ENCODE measurements at regions not wholly inside any gene's neighbourhood (a gene's known extent, or its start where the extent isn't known, plus 50 kb on each side); places are given as distances from the start of the nearest gene placed in this dataset.

GRCh38 chr1:90562892-90563291 lies 154.2 kb downstream of the BARHL2 start:
- TF ChIP-seq CTCF (IDR thresholded peaks at IDR 0.05; ENCODE audit: extremely low read depth in 1 of 2, insufficient read depth in 1 of 2, low read depth in 1 of 2, low read length in 2 of 2), result no peak
- TF ChIP-seq EZH2 (IDR thresholded peaks at IDR 0.05; ENCODE audit: borderline replicate concordance, low read depth, low read length, severe bottlenecking), result no peak
- TF ChIP-seq POLR2A (IDR thresholded peaks at IDR 0.05; ENCODE audit: low read depth, low read length), result no peak
- TF ChIP-seq POLR2AphosphoS5 (IDR thresholded peaks at IDR 0.05; ENCODE audit: insufficient read depth, low read depth, low read length), result no peak
- TF ChIP-seq MYC (IDR thresholded peaks at IDR 0.05; ENCODE audit: low read depth, low read length), result no peak
- TF ChIP-seq, protein P1, sequence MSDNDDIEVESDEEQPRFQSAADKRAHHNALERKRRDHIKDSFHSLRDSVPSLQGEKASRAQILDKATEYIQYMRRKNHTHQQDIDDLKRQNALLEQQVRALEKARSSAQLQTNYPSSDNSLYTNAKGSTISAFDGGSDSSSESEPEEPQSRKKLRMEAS (IDR thresholded peaks at IDR 0.05; ENCODE audit: insufficient read depth, insufficient read length), result no peak

Data from endothelial cell of umbilical vein (primary cell).